Fibroblast of villous mesenchyme (primary cell): ENCODE measurements at regions not wholly inside any gene's neighbourhood (a gene's known extent, or its start where the extent isn't known, plus 50 kb on each side); places are given as distances from the start of the nearest gene placed in this dataset.
"Not testable (repeated sequence)": the region's sequence is repeated elsewhere in the genome, so short reads cannot be mapped to it uniquely, and the experiment has no call there.

Experiments used
- DNase-seq: peaks from one replicate; pipeline ENCODE4 v3.0.0-alpha.2; 2010; ENCODE audit warnings: low read depth
- H3K4me3 ChIP-seq: 2 replicates; pipeline ENCODE4 v1.5.1; 2011; ENCODE audit warnings: low read depth, mild to moderate bottlenecking, low read length
- TF ChIP-seq, protein P1 (sequence below): IDR thresholded peaks from 2 replicates; pipeline ENCODE4 v1.5.1; 2012; ENCODE audit warnings: low read depth, mild to moderate bottlenecking, low read length; ENCODE audit not compliant: insufficient read depth

DNA sequence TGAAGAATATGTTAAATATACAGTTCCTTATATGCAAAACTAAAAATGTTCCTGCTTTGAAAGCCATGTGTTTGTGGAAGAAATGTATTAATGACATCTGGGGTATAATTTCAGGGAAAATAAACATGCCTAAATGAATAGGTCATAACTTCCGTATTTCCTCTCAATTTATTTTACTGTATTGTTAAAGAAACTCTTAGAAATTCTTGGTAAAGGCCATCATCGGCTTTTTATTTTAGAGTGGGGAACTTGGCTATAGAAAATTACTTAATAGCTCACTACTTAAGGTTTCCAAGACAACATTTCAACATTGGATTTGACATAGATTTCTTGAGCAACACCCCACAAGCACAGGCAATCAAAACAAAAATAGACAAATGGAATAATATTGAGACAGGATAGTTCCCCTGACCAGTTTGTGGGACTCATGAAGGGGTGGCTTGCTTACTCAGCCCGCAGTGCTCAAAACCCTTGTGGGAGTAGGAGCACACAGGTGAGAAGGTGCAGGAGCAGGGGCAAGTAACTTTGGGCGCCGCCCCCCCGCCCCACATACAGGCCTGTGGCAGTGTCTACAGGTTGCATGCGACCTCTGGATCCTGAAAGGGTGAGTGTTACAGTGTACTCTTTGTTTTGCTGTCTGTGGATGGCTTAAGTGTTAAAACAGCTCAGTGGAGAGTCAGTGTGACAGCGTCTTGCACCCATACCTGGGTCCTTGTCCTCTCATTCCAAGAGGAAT is 891.4 kb upstream of the C9orf72 start:
- TF ChIP-seq, protein P1, sequence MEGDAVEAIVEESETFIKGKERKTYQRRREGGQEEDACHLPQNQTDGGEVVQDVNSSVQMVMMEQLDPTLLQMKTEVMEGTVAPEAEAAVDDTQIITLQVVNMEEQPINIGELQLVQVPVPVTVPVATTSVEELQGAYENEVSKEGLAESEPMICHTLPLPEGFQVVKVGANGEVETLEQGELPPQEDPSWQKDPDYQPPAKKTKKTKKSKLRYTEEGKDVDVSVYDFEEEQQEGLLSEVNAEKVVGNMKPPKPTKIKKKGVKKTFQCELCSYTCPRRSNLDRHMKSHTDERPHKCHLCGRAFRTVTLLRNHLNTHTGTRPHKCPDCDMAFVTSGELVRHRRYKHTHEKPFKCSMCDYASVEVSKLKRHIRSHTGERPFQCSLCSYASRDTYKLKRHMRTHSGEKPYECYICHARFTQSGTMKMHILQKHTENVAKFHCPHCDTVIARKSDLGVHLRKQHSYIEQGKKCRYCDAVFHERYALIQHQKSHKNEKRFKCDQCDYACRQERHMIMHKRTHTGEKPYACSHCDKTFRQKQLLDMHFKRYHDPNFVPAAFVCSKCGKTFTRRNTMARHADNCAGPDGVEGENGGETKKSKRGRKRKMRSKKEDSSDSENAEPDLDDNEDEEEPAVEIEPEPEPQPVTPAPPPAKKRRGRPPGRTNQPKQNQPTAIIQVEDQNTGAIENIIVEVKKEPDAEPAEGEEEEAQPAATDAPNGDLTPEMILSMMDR, result no peak
- DNase-seq, result peak; percentile 5
- H3K4me3 ChIP-seq, result no peak overlapping the region

GRCh38 chr9:28471261-28471660 is 898.0 kb upstream of the C9orf72 start:
- DNase-seq, result no peak
- TF ChIP-seq, protein P1, result no peak
- no peak overlapping the region for H3K4me3 ChIP-seq

GRCh38 chr9:28487561-28487960 is 914.3 kb upstream of the C9orf72 start:
- H3K4me3 ChIP-seq, result no peak overlapping the region
- TF ChIP-seq, protein P1, result no peak
- no peak for DNase-seq

DNA sequence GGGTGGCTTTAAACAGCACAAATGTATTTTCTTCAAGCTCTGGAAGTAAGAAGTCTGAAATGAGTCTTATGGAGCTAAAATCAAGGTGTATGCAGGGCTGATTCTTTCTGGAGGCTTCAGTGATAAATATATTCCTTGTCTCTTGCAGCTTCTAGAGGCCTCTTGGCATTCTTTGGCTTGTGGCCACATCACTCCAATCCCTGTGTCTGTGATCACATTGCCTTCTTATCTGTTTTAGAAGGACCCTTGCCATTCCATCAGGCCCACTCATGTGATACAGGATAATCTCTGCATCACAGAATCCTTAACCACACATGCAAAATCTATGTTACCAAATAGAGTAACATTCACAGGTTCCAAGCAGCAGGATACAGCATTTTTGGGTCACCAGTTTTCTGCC is 917.8 kb upstream of the C9orf72 start:
- DNase-seq, result no peak
- TF ChIP-seq, protein P1, result no peak
- no peak overlapping the region for H3K4me3 ChIP-seq

DNA sequence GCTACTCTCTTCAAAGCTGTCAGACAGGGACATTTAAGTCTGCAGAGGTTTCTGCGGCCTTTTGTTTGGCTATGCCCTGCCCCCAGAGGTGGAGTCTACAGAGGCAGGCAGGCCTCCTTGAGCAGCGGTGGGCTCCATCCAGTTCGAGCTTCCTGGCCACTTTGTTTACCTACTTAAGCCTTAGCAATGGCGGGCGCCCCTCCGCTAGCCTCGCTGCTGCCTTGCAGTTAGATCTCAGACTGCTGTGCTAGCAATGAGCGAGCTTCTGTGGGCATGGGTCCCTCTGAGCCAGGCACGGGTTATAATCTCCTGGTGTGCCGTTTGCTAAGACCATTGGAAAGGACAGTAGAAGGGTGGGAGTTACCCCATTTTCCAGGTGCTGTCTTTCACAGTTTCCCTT is 924.9 kb upstream of the C9orf72 start:
- DNase-seq, H3K4me3 ChIP-seq: not testable (repeated sequence)

GRCh38 chr9:28502189-28502588 is 928.9 kb upstream of the C9orf72 start:
- TF ChIP-seq, protein P1, result no peak
- H3K4me3 ChIP-seq, result no peak overlapping the region
- DNase-seq, result no peak

GRCh38 chr9:28502741-28503140 is 929.5 kb upstream of the C9orf72 start:
- H3K4me3 ChIP-seq, result no peak overlapping the region
- TF ChIP-seq, protein P1, result no peak
- no peak for DNase-seq
